K562 (cell line): ENCODE measurements at regions not wholly inside any gene's neighbourhood (a gene's known extent, or its start where the extent isn't known, plus 50 kb on each side); places are given as distances from the start of the nearest gene placed in this dataset.

Experiments used
- ATAC-seq: fragments of 200-7000 bp; cut with Tn5 transposase; 3 replicates; pipeline ENCODE4 v1.9.1; 2020; ENCODE audit warnings: moderate library complexity
- BruUV-seq: library from RNA; stranded (reverse); fragments of 400-500 nt; replicated peaks from 2 replicates; lab custom pipeline; 2021; lab: Mats Ljungman, UMichigan
- CTCF ChIA-PET: fragments of 300-600 bp; formaldehyde crosslinking; extraction: SDS; loops from one replicate; lab custom pipeline; 2021; ENCODE audit warnings: low intra/inter-chr PET ratio; lab: Yijun Ruan, JAX
- POLR2A ChIA-PET: fragments of 300-600, 350-650 bp; sonication (Branson Sonifier 250); formaldehyde crosslinking; extraction: SDS; loops from one replicate; lab custom pipeline; 2021; ENCODE audit warnings: antibody characterized with exemption, inconsistent platforms; lab: Yijun Ruan, JAX
- DNase-seq, 4 experiments: peaks; one replicate each; pipeline versions ENCODE4 v3.0.0 to v3.0.0-alpha.2; 2011 to 2018; ENCODE audit warnings: low spot score in 3 of 4, mixed read lengths in 3 of 4; ENCODE audit errors: extremely low read depth in 1 of 4
- FAIRE-seq: peaks from 2 replicates; lab custom pipeline; 2011; peaks lifted over from hg19 to GRCh38; lab: Jason Lieb, UNC
- H2AFZ ChIP-seq: 2 replicates; pipeline ENCODE4 v1.6.0; 2011; ENCODE audit warnings: low read depth, low read length, control low read depth, inconsistent platforms
- H3K27ac ChIP-seq: fragments of 200-600 bp; 3 replicates; pipeline ENCODE4 v1.8.0; 2011; ENCODE audit warnings: low read depth, mild to moderate bottlenecking, control low read depth, inconsistent platforms, low read length, moderate library complexity, mixed read lengths; ENCODE audit errors: extremely low read depth
- H3K27me3 ChIP-seq, 2 experiments: fragments of 300-600 bp in 1 of 2; 2 replicates in 1 of 2; 3 replicates in 1 of 2; pipeline versions ENCODE4 v1.6.0 to v1.8.0; 2011; ENCODE audit warnings: inconsistent platforms in 2 of 2, low read length in 2 of 2, mild to moderate bottlenecking in 1 of 2, mixed read lengths in 1 of 2, moderate library complexity in 1 of 2; ENCODE audit not compliant: control insufficient read depth in 2 of 2, insufficient read depth in 2 of 2
- H3K36me3 ChIP-seq: fragments of 300-600 bp; 3 replicates; pipeline ENCODE4 v1.8.0; 2011; ENCODE audit warnings: mild to moderate bottlenecking, low read length, inconsistent platforms; ENCODE audit not compliant: control insufficient read depth, insufficient read depth
- H3K4me1 ChIP-seq, 2 experiments: fragments of 200-600 bp in 1 of 2; replicated peaks in 1 of 2; 2 replicates in 1 of 2; 3 replicates in 1 of 2; pipeline versions ENCODE4 v1.5.1 to v1.8.0; 2011; ENCODE audit warnings: inconsistent platforms in 2 of 2, low read length in 2 of 2, mild to moderate bottlenecking in 1 of 2, mixed read lengths in 1 of 2, moderate library complexity in 1 of 2; ENCODE audit not compliant: control insufficient read depth in 2 of 2, insufficient read depth in 2 of 2
- H3K4me2 ChIP-seq: 2 replicates; pipeline ENCODE4 v1.6.1; 2011; ENCODE audit warnings: low read length, control low read depth, inconsistent platforms, mixed read lengths; ENCODE audit not compliant: insufficient read depth
- H3K4me3 ChIP-seq: fragments of 200-600 bp; sonication (generic), shearing (Covaris generic); 2 replicates; pipeline ENCODE4 v1.5.1; 2016; ENCODE audit warnings: control low read depth, inconsistent platforms
- H3K79me2 ChIP-seq: fragments of 200-600 bp; 3 replicates; pipeline ENCODE4 v1.8.0; 2011; ENCODE audit warnings: low read length, inconsistent platforms; ENCODE audit not compliant: control insufficient read depth, insufficient read depth
- H3K9ac ChIP-seq, 2 experiments: 2 replicates each; pipeline versions ENCODE4 v1.6.0 to v1.6.1; 2011; ENCODE audit warnings: low read depth in 2 of 2, low read length in 2 of 2, control low read depth in 1 of 2, inconsistent platforms in 1 of 2, mild to moderate bottlenecking in 1 of 2, mixed read lengths in 1 of 2; ENCODE audit not compliant: insufficient read depth in 1 of 2
- H3K9me1 ChIP-seq: one replicate; pipeline ENCODE4 v1.6.0; 2011; ENCODE audit warnings: inconsistent platforms, mild to moderate bottlenecking, low read length, moderate library complexity; ENCODE audit not compliant: control insufficient read depth, insufficient read depth
- H3K9me3 ChIP-seq: replicated peaks from 2 replicates; pipeline ENCODE4 v1.5.1; 2011; ENCODE audit warnings: low read depth, low read length, inconsistent platforms; ENCODE audit not compliant: control insufficient read depth, insufficient read depth
- H4K20me1 ChIP-seq: replicated peaks from 2 replicates; pipeline ENCODE4 v1.6.1; 2011; ENCODE audit warnings: low read length, inconsistent platforms, mixed read lengths; ENCODE audit not compliant: control insufficient read depth, insufficient read depth
- ATF1 ChIP-seq, 2 experiments: fragments of 450-650 bp in 1 of 2; IDR thresholded peaks; 2 replicates each; pipeline ENCODE4 v1.6.1; 2016; ENCODE audit warnings: missing compliant biosample characterization in 1 of 2, missing genetic modification characterization in 1 of 2
- CHD2 ChIP-seq: IDR thresholded peaks from 2 replicates; pipeline ENCODE4 v1.6.1; 2011; ENCODE audit warnings: low read depth, low read length
- GABPB2 ChIP-seq: fragments of 250-450 bp; sonication (Bioruptor Pico); conservative IDR thresholded peaks from 2 replicates; pipeline ENCODE4 v1.5.1; 2021; ENCODE audit warnings: mild to moderate bottlenecking
- HMBOX1 ChIP-seq: sonication (generic); IDR thresholded peaks from 2 replicates; pipeline ENCODE4 v1.6.1; 2016
- MXD1 ChIP-seq: fragments of 250-450 bp; sonication (Bioruptor Pico); IDR thresholded peaks from 2 replicates; pipeline ENCODE4 v1.8.0; 2021; ENCODE audit warnings: borderline replicate concordance, mild to moderate bottlenecking, moderate library complexity; ENCODE audit not compliant: poor library complexity, severe bottlenecking
- SP1 ChIP-seq: sonication (generic); formaldehyde crosslinking; IDR thresholded peaks from 2 replicates; pipeline ENCODE4 v1.8.1; 2022; ENCODE audit warnings: mild to moderate bottlenecking, missing genetic modification reagents
- TCF15 ChIP-seq: fragments of 250-450 bp; sonication (Bioruptor Pico); IDR thresholded peaks from 2 replicates; pipeline ENCODE4 v1.8.0; 2022; ENCODE audit warnings: moderate library complexity, mild to moderate bottlenecking, inconsistent platforms
- TCF7 ChIP-seq: sonication (generic); IDR thresholded peaks from 2 replicates; pipeline ENCODE4 v1.6.1; 2016; ENCODE audit warnings: antibody characterized with exemption, borderline replicate concordance
- U2AF2 ChIP-seq: fragments of 200-400 bp; formaldehyde crosslinking; optimal IDR thresholded peaks from 2 replicates; pipeline ENCODE3; 2017; ENCODE audit warnings: low read depth, mild to moderate bottlenecking, low read length
- ZNF224 ChIP-seq: sonication (generic); formaldehyde crosslinking; IDR thresholded peaks from 2 replicates; pipeline ENCODE4 v1.8.0; 2022; ENCODE audit warnings: mild to moderate bottlenecking, missing genetic modification reagents
- ZNF584 ChIP-seq: fragments of 200-800 bp; sonication (Bioruptor generic); IDR thresholded peaks from 2 replicates; pipeline ENCODE4 v1.6.1; 2016; ENCODE audit warnings: low read depth, mild to moderate bottlenecking, missing genetic modification characterization, missing compliant biosample characterization
- ZNF785 ChIP-seq: fragments of 250-450 bp; sonication (Bioruptor Pico); IDR thresholded peaks from 2 replicates; pipeline ENCODE4 v1.4.0; 2020; ENCODE audit warnings: mild to moderate bottlenecking
- WGBS: fragments of 100-300 bp; shearing (Covaris generic); methylation state at CpG from one replicate; pipeline ENCODE4 v1.1.6; 2016; ENCODE audit warnings: low coverage, mixed read lengths; ENCODE audit not compliant: insufficient coverage; ENCODE audit errors: missing lambda C conversion rate; 5-methylcytosine and 5-hydroxymethylcytosine counted together
- in situ Hi-C: fragments of 300-500 bp; cut with MboI; formaldehyde crosslinking; loops from 4 replicates; pipeline ENCODE4 v1.15.0; 2018; ENCODE audit warnings: inconsistent platforms, mixed read lengths
- intact Hi-C: fragments of 100-400 bp; cut with micrococcal nuclease; formaldehyde crosslinking; loops from 2 replicates; pipeline ENCODE4 v1.14.2; 2022

- H4K20me1 ChIP-seq = no peaks in the 10 kb centered on the region
- no peaks in the 10 kb centered on the region for H3K36me3 ChIP-seq
- ATAC-seq (no peak), DNase-seq (no peak)
- H3K27me3 ChIP-seq = peaks cover 0 to 45% of the 10 kb centered on the region in 2 experiments; a peak in 3 of 5 replicates
- 0% methylated on average over 14 of the region's 14 CpGs for WGBS
- H3K9me1 ChIP-seq = no peaks in the 10 kb centered on the region
- POLR2A ChIA-PET = no interaction called here
- no peaks in the 10 kb centered on the region for H3K4me1 ChIP-seq
- TF ChIP-seq CHD2 = no peak
- TF ChIP-seq SP1 (CRISPR knock-in tag) = no peak
- no peak for TF ChIP-seq TCF15 (CRISPR knock-in tag)
- no peak for TF ChIP-seq GABPB2 (CRISPR knock-in tag)
- TF ChIP-seq, all 486 proteins: peak for 0
- BruUV-seq = no TSS peak
- no peak for FAIRE-seq
- Histone ChIP-seq H3K79me2 (no peaks in the 10 kb centered on the region), H3K9ac (no peak overlapping the region), H2AFZ (no peak overlapping the region), H3K4me2 (no peak overlapping the region), H3K9me3 (no peaks in the 10 kb centered on the region), H3K4me3 (no peak overlapping the region), H3K27ac (no peak overlapping the region)
- intact Hi-C loops (no loop called here), in situ Hi-C loops (no loop called here)
- CTCF ChIA-PET = no interaction called here
Measured at GRCh38 chr16:86330906-86331305, 179.4 kb upstream of the FOXF1 start.

- Histone ChIP-seq H3K4me2 (no peak overlapping the region), H3K27ac (no peak overlapping the region), H3K4me3 (no peak overlapping the region), H2AFZ (no peak overlapping the region), H3K4me1 (peaks cover 0 to 4% of the 10 kb centered on the region in 2 experiments; a peak in 1 of 5 replicates), H3K79me2 (no peaks in the 10 kb centered on the region), H3K9me1 (no peaks in the 10 kb centered on the region), H3K36me3 (no peaks in the 10 kb centered on the region), H3K27me3 (peaks cover 0 to 32% of the 10 kb centered on the region in 2 experiments; a peak in 3 of 5 replicates), H3K9me3 (no peaks in the 10 kb centered on the region), H4K20me1 (no peaks in the 10 kb centered on the region), H3K9ac (no peak overlapping the region)
- no peak for DNase-seq
- no TSS peak for BruUV-seq
- no peak for FAIRE-seq
- CTCF ChIA-PET = no interaction called here
- in situ Hi-C loops = no loop called here
- TF ChIP-seq HMBOX1 (no peak), SP1 (CRISPR knock-in tag) (no peak), ZNF785 (CRISPR knock-in tag) (no peak), ZNF224 (CRISPR knock-in tag) (no peak), ZNF584 (no peak), U2AF2 (no peak), TCF7 (no peak), ATF1 (CRISPR knock-in tag; IDR thresholded peaks at IDR 0.05) (no peak), ATF1 (tag; IDR thresholded peaks at IDR 0.05) (no peak), MXD1 (CRISPR knock-in tag) (no peak)
- POLR2A ChIA-PET = interaction anchor here (0.6 kb wide), 1 partner anchor 179 kb away, joined by 4 read pairs; no protein-coding TSS in a partner anchor
- intact Hi-C loops = no loop called here
- WGBS = 1% methylated on average over 7 of the region's 7 CpGs
- no peak for ATAC-seq
Measured at GRCh38 chr16:86334079-86334635, 176.2 kb upstream of the FOXF1 start.
